ENCODE measurements at regions not wholly inside any gene's neighbourhood (a gene's known extent, or its start where the extent isn't known, plus 50 kb on each side); places are given as distances from the start of the nearest gene placed in this dataset.

DNA sequence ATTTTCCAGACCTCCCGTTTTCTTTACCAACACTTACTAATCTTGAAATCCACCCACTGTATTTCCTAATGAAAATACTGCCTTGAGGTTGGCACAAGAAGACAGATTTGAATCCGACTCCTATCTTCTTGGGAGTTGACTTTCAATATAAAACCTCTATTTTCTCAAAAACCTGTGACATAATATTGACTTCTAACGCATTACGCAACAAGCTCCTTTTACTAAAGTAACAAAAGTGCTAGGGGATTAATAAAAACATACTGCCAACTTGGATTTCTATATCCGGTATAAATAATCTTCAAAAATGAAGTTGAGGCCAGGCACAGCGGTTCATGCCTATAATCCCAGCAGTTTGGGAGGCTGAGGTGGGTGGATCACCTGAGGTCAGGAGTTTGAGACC, 382.0 kb downstream of the PREX1 start:
- TF ChIP-seq POLR2AphosphoS5 (IDR thresholded peaks at IDR 0.05; ENCODE audit: low read depth, low read length) (no peak), TAF1 (IDR thresholded peaks at IDR 0.05; ENCODE audit: borderline replicate concordance, low read depth, low read length) (no peak)
